ENCODE measurements at regions not wholly inside any gene's neighbourhood (a gene's known extent, or its start where the extent isn't known, plus 50 kb on each side); places are given as distances from the start of the nearest gene placed in this dataset.

DNA sequence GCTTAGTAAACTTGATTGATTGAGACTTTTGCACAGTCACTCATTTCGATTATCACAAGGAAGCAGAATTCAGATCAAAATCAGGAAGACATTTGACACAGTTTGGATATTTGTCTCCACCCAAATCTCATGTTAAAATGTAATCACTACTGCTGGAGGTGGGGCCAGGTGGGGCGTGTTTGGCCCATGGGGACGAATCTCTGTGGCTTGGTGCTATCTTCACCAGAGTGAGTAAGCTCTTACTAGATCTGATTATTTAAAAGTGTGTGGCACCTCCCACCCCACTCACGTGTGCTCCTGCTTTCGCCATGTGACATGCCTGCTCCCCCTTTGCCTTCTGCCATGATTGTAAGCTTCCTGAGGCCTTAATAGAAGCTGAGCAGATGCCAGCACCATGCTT, 291.4 kb downstream of the PCNX1 start:
- CTCF ChIA-PET: no interaction called here
- POLR2A ChIA-PET: no interaction called here

DNA sequence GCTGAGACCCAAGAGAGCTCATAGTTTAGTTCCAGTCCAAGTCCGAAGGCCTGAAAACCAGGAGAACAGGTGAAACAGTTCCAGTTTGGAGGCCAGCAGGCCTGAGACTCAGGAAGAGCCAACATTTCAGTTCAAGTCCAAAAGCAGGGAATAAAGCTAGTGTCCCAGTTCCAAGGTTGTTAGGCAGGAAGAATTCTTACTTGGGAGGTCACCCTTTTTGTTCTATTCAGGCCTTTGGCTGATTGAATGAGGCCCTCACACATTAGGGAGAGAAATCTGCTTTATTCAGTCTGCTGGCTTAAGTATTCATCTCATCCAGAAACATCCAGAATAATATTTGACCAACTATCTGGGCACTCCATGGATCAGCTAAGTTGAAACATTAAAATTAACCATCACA, 294.6 kb downstream of the PCNX1 start:
- POLR2A ChIA-PET: interaction anchor here (0.6 kb wide), 1 partner anchor 11 kb away, joined by 3 read pairs; no protein-coding TSS in a partner anchor
- CTCF ChIA-PET: no interaction called here

DNA sequence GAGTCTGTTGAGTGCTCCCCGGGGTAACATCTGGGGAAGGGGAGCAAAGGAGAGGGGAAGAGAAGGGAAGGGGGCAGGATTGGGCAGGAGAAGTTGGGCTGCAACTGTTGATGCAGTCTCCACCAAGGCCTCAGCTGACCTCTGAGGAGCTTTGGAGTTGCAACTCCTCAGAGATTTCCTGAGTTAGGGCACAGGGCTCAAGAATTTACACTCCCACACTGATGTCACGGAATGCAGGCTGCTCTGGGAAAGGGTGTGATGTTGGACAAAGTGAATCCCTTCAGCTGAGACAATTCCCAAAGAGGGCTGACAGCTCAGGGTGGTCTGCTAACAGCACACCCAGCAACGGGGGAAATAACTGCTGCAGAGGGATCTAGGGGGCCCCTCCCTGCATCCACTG, 295.6 kb downstream of the PCNX1 start:
- POLR2A ChIA-PET: no interaction called here
- CTCF ChIA-PET: no interaction called here

DNA sequence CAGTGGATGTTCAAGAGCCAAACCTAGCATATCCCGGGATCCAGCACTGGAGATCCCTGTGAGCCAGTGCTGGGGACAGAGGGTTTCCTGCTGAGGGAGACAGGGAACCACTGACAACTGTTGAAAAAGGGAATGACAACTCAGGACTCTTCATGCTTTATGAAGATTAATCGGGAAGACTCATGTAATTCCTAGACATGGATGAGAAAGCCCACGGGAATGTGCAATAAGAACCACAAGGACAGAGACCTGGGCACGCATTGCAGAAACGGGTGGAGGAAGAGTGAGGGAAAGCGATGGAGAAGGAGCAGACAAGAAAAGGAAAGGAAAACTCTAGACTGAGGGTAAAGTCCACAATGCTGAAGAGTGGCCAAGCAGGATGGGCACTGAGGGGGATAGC, 296.0 kb downstream of the PCNX1 start:
- CTCF ChIA-PET: no interaction called here
- POLR2A ChIA-PET: no interaction called here

DNA sequence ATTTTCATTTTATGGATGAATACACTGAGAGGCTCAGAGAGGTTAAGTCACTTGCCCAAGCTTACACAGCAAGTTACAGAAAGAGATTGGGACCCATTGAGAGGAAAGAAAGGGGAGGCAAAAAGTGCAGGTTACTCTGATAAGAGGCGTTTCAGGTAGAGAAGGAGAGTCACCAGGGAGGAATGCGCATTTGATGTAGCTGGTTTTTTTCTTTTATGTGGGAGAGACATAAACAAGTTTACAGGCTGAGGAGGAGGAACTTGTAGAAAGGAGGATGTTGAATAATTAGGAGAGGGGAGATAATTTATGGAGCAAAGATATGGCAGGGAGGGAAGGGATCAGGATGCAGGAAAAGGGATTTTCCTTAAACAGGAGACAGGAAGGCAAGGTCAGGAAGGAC, 297.0 kb downstream of the PCNX1 start:
- ChIA-PET CTCF (no interaction called here), POLR2A (no interaction called here)

DNA sequence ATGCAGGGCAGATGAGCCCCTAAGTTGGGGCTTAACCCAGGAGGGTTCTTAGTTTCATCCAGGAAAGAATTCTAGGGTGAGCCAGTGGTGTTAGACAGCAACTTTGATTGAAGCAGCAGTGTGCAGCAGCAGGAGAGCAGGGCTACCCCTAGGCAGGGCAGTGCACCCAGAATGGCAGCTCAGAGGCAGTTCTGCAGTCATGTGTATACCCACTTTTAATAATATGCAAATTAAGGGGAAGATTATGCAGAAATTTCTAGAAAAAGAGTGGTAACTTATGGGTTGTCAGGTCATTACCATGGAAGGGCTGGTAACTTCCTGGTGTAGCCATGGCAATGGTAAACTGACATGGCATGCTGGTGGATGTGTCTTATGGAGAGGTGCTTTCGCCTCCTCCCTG, 297.5 kb downstream of the PCNX1 start:
- ChIA-PET POLR2A (no interaction called here), CTCF (no interaction called here)

DNA sequence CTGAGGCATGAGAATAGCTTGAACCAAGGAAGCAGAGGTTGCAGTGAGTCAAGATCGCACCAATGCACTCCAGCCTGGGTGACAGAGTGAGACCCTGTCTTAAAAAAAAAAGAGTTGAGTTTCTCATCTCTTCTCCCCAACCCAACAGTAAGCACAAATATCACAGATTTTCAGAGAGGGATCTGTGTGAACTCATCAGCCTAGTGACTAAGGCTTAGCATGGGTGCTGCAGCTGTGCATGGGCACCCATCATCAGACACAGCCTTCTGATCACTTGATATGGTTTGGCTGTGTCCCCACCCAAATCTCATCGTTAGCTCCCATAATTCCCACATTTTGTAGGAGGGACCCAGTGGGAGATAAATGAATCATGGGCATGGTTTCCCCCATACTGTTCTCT, 298.9 kb downstream of the PCNX1 start:
- ChIA-PET POLR2A (no interaction called here), CTCF (no interaction called here)

DNA sequence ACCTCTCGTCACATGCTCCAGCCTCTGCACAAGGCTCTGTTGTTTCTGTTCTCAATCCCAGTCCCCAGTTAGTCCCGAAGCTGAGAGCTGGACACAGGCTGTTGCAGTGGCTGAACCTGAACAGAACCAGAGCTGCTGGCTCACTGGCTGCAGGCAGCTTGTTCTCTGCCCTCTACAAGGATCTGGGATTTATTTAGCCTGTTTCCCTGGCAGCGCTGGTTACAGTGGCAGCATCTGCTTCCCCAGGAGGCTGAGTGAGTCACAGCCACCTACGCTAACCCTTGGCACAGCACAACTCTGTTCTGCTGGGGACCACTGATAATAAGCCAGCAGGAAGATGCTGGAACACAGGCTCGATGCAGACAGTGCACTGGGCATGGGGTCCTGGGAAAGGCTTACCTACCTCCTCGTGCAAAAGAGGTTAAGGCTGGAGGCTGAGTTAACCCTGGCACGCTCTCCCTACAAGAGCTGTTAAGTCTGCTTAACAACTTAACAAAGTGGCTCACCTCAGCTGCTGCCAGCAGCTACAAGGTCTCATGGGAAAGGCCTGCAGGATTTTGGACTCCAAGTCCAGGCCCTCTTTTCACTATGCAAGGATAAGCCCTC, 299.6 kb downstream of the PCNX1 start:
- CTCF ChIA-PET: no interaction called here
- POLR2A ChIA-PET: no interaction called here

DNA sequence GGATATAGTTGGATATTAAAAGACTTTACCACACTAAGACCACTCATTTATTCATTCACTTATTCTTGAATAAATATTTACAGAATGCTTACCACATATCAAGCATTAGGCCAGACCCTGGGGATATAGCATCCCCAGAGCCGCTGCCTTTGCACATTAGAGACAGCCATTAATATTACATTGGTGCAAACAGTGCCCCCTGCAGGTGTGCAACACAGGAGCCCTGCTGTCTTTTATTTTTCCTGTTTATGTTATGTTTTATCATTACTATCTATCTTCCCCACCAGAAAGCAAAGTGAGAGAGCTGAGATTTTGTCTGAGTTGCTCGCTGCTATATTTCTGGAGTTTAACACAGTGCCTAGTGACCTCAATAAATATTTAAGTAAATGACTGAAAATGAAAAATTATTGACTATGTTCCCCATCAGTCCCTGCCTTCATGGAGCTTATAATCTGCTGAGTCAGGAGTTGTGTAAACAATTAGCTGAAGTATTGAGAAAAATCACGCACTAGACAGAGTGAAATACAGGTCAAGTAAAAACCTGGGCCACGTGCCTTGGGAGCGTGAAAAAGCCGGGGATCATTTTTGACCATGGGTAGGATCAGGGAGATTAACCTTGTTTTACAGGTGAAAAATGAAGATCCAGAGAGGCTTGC, 301.6 kb downstream of the PCNX1 start:
- ChIA-PET CTCF (no interaction called here), POLR2A (no interaction called here)

DNA sequence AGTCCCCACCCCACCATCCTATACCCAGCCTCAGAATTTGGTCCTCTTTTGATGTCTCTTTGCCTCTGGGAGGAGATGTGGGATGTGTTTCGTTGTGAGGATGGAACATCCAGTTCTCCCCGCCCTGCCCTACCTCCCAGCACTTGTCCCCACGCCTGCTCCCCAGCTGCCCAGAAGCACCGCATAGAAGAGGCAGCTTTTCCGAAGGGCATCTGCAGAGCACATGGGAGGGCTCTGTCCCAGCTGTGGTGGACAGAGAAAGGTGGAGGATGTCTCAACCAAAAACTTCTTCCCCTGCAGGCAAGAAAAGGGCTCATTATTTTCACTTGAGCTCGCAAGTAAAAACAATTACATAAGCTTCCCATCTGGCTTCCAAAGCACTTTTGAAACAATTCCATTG, 302.6 kb downstream of the PCNX1 start:
- CTCF ChIA-PET: no interaction called here

DNA sequence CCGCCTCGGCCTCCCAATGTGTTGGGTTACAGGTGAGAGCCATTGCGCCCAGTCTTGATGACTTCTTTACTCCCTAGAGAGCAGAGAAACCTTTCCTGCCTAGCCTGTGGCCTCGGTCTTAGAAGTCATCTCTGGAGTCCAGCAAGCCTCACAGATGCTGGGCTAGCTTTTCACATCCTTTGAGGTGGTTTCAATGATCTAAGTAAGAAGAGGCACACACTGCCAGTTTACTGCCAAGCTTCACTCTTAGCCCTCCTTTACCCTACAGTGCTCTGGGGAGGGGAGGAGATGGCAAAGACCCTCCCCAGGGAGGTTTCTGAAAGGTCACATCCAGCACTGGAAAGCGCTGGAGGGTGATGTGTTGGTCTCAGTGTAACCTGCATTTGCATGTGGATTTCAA, 304.8 kb downstream of the PCNX1 start:
- POLR2A ChIA-PET: no interaction called here
- CTCF ChIA-PET: no interaction called here

More for the DNA sequence above, 302.6 kb downstream of the PCNX1 start:
- POLR2A ChIA-PET: no interaction called here

DNA sequence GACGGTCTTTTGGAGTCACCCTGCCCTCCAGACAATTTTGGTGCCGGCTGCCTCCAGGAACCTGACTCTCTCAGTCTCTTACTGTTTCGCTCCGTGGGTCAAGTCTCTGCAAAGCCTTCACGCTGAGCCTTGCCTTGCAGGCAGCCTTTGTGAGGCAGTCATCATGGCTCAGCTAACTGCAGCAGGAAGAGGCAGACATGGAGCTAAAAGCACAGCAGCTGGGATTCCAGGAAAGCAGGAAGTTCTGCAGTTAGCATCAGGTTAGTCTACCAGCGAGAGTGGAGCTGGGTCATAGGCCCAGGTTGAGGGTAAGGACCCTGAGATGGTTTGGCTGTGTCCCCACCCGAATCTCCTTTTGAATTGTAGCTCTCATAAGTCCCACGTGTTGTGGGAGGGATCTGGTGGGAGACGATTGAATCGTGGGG, 305.4 kb downstream of the PCNX1 start:
- ChIA-PET CTCF (no interaction called here), POLR2A (no interaction called here)

DNA sequence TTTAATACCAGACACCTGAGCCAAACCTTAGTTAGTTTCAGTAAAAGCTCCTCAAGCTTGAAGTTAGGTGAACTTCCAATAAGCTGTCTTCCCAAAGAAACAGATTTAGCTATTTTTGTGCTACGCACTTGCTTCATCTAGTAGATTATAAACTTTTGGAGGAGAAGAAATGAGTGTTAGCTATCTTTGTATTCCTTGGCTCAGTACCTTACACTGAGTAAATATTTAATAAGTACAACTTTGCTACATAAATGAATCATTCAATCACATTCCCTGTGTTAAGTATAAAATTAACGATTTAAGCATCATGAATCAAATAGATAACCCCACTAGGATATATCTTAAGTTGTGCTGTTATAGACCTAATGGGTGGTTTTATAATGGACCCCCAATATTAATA, 307.0 kb downstream of the PCNX1 start:
- CTCF ChIA-PET: no interaction called here
- POLR2A ChIA-PET: interaction anchor here (1.1 kb wide), 1 partner anchor 107 kb away, joined by 3 read pairs; no protein-coding TSS in a partner anchor

DNA sequence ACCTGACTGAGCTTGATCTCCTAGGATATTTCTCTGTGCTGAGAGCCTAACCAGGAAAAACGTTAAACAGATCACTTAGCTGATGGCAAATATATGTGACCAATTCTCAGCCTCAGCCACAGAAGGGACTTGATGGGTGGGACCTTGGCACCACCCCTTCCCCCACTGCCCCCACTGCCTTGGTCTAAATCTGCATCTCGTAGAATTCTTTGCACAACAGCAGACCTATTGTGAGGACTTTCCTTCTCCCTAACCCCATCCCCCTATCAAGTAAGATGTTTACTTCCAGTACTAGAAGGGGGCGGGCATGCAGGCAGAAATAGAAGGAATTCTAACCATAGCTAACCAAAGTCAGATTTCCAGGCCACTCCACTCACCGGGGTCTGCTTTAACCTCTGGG, 313.2 kb downstream of the PCNX1 start:
- POLR2A ChIA-PET: no interaction called here
- CTCF ChIA-PET: no interaction called here

DNA sequence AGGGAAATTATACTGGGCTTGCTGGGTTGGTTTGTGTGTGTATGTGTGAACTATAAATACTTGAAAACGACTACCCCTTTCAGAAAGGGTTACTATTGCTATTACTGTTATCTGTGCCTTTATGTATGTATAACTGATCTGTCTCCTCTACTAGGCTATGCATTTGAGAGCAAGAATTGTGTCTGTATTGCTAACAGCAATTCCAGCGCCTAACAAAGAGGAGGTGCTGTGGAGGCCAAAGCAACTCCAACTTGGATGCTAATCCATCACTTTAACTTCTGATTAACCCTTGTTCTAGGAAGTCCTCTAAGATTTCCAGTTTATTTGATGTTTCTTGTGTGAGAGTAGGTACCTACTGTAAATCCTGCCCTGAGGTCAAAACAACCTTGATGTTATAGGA, 313.9 kb downstream of the PCNX1 start:
- ChIA-PET POLR2A (no interaction called here), CTCF (no interaction called here)

DNA sequence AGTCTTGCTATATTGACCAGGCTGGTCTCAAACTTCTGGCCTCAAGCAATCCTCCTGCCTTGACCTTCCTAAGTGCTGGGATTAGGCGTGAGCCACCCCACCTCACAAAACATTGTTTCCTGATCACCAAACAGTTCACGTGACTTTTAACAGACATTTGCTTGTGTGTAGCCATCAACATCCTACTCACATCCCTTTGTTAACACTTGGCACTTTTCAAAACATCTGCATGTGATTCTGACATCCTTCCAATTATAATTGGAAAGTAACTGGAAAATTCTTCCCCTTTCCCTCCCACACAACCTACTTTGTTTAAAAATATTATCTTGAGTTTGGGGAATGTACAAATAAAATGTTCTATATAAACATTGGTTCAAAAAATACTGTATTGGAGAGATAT, 317.9 kb downstream of the PCNX1 start:
- CTCF ChIA-PET: no interaction called here
- POLR2A ChIA-PET: no interaction called here

DNA sequence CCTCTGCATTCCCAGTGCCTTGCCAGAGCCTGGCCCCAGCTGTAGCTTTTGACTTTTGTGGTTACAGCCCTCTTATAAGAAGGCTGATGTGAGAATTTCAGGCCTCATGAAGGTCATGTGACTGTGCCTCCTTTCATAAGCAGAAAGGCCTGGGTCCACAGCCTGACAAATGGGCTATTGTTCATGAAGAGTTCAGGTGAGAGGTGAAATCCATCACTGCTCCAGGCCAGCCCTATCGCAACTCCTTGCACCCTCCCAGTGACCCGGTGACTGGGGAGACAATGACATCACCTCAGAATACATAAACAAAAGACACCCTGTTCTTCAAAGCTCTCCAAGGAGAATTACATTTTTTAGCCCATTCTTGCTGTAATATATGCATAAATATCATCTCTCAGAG, 321.5 kb downstream of the PCNX1 start:
- POLR2A ChIA-PET: no interaction called here
- CTCF ChIA-PET: no interaction called here

DNA sequence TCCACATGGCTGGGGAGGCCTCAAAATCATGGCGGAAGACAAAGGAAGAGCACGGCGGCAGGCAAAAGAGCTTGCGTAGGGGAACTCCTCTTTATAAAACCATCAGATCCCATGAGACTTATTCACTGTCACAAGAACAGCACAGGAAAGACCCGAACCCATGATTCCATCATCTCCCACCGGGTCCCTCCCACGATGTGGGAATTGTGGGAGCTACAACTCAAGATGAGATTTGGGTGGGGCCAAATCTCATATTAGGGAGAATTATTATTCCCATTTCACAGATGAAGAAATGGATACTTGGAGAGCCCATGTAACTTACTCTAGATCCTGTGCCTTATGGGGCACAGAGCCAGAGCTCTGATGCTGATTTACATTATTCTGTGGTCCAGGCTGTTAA, 322.6 kb downstream of the PCNX1 start:
- POLR2A ChIA-PET: no interaction called here
- CTCF ChIA-PET: no interaction called here

DNA sequence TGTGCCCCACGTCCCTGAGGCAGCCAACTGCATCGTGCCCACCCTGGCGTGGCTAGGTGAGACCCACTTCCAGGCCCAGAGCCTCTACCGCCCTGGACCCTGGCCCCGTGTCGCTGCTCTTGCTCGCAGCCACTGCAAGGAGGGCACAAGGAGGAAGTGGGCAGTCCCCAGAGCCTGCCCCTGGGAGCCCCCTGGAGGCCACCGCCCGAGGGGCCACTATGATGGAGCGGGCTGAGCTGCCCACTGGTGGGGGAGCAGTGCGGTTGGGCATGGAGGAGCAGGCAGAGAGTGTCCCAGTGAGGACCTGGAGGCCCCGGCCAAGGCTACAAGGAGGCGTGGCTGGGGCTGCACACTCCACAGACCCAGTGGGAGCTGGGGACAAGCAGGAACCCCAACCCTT, 323.6 kb downstream of the PCNX1 start:
- ChIA-PET CTCF (no interaction called here), POLR2A (no interaction called here)

DNA sequence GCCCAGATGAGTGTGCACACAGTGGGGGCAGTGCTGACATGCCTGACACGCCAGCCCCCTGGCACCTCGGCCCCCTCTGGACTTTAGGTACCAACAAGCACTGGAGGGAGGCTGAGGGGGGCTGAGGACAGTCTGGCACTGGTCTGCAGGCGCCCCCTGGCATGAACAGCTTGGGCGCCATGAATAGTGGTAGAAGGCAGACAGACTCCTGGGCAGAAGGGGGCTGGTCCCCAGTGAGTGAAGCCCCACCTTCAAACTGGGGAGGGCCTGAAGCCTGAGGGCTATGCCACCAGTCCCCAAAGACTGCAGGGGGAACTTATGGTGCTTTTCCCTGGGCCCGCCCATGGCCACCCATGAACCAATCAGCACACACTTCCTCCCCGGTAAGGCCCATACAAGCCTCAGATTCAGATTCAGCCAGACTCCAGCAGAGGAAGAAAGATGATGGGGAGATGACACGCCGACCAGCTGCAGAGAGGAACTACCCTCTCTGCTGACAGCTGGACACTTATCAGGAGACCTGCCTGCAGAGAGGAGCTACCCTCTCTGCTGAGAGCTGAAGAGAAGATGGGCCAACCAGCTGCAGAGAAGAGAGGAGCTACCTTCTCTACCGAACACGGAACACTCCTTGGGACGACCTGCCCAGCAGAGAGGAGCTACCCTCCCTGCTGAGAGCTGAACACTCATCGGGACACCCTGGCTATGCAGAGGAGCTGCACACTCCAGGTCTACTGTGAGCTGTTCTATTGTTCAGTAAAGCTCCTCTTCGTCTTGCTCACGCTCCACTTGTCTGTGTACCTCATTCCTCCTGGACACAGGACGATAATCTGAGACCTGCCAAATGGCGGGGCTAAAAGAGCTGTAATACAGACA, 324.5 kb downstream of the PCNX1 start:
- POLR2A ChIA-PET: no interaction called here
- CTCF ChIA-PET: no interaction called here

DNA sequence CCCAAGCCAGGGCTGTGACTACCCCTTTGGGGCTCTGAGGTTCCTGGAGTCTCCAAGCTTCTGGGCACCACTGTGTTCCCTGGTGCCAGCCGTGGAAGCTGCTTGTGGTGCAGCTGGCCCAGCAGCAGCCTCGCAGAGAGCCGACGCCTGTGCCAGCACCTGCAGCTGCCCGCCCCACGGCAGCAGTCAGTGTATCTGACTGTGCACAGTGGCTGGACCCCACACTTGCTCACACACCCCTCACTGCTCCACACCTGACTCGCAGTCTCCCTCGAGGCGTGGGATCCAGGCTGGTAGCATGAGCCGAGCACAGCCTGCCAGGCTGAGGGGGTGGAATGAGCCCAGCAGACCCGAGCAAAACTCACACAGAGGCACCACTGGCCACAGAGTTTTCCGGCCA, 325.2 kb downstream of the PCNX1 start:
- ChIA-PET CTCF (no interaction called here), POLR2A (no interaction called here)

DNA sequence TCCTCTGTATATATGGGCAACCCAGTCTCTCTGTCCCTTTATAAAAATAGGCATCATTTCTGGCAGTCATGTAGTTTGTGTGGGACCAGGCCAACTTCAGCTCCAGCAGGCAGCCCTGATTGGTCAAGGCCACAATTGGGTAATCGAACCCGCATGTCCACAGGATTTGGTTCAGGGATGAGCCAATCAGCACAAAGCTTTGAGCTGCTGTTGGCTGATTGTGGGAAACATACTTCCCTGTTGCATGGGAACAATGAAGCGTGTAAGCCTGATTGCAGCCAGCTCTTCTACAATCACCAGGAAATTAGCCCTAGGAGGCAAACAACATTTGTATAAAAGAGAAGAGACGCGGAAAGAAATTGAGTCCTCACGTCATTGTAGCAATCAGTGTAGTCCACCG, 328.6 kb downstream of the PCNX1 start:
- ChIA-PET POLR2A (no interaction called here), CTCF (no interaction called here)

Measured in activated CD8-positive, alpha-beta memory T cell treated with anti-CD3 and anti-CD28 coated beads for 36 hours (primary cell).